K562 (cell line): ENCODE measurements at regions not wholly inside any gene's neighbourhood (a gene's known extent, or its start where the extent isn't known, plus 50 kb on each side); places are given as distances from the start of the nearest gene placed in this dataset.

Experiments
- ATAC-seq: fragments of 200-7000 bp; cut with Tn5 transposase; 3 replicates; pipeline ENCODE4 v1.9.1; 2020; ENCODE audit warnings: moderate library complexity
- BruUV-seq: library from RNA; stranded (reverse); fragments of 400-500 nt; replicated peaks from 2 replicates; lab custom pipeline; 2021; lab: Mats Ljungman, UMichigan
- CTCF ChIA-PET: fragments of 300-600 bp; formaldehyde crosslinking; extraction: SDS; loops from one replicate; lab custom pipeline; 2021; ENCODE audit warnings: low intra/inter-chr PET ratio; lab: Yijun Ruan, JAX
- POLR2A ChIA-PET: fragments of 300-600, 350-650 bp; sonication (Branson Sonifier 250); formaldehyde crosslinking; extraction: SDS; loops from one replicate; lab custom pipeline; 2021; ENCODE audit warnings: antibody characterized with exemption, inconsistent platforms; lab: Yijun Ruan, JAX
- DNase-seq, 4 experiments: peaks; one replicate each; pipeline versions ENCODE4 v3.0.0 to v3.0.0-alpha.2; 2011 to 2018; ENCODE audit warnings: low spot score in 3 of 4, mixed read lengths in 3 of 4; ENCODE audit errors: extremely low read depth in 1 of 4
- FAIRE-seq: peaks from 2 replicates; lab custom pipeline; 2011; peaks lifted over from hg19 to GRCh38; lab: Jason Lieb, UNC
- H2AFZ ChIP-seq: 2 replicates; pipeline ENCODE4 v1.6.0; 2011; ENCODE audit warnings: low read depth, low read length, control low read depth, inconsistent platforms
- H3K27ac ChIP-seq: fragments of 200-600 bp; 3 replicates; pipeline ENCODE4 v1.8.0; 2011; ENCODE audit warnings: low read depth, mild to moderate bottlenecking, control low read depth, inconsistent platforms, low read length, moderate library complexity, mixed read lengths; ENCODE audit errors: extremely low read depth
- H3K27me3 ChIP-seq, 2 experiments: fragments of 300-600 bp in 1 of 2; 2 replicates in 1 of 2; 3 replicates in 1 of 2; pipeline versions ENCODE4 v1.6.0 to v1.8.0; 2011; ENCODE audit warnings: inconsistent platforms in 2 of 2, low read length in 2 of 2, mild to moderate bottlenecking in 1 of 2, mixed read lengths in 1 of 2, moderate library complexity in 1 of 2; ENCODE audit not compliant: control insufficient read depth in 2 of 2, insufficient read depth in 2 of 2
- H3K36me3 ChIP-seq: fragments of 300-600 bp; 3 replicates; pipeline ENCODE4 v1.8.0; 2011; ENCODE audit warnings: mild to moderate bottlenecking, low read length, inconsistent platforms; ENCODE audit not compliant: control insufficient read depth, insufficient read depth
- H3K4me1 ChIP-seq, 2 experiments: fragments of 200-600 bp in 1 of 2; replicated peaks in 1 of 2; 2 replicates in 1 of 2; 3 replicates in 1 of 2; pipeline versions ENCODE4 v1.5.1 to v1.8.0; 2011; ENCODE audit warnings: inconsistent platforms in 2 of 2, low read length in 2 of 2, mild to moderate bottlenecking in 1 of 2, mixed read lengths in 1 of 2, moderate library complexity in 1 of 2; ENCODE audit not compliant: control insufficient read depth in 2 of 2, insufficient read depth in 2 of 2
- H3K4me2 ChIP-seq: 2 replicates; pipeline ENCODE4 v1.6.1; 2011; ENCODE audit warnings: low read length, control low read depth, inconsistent platforms, mixed read lengths; ENCODE audit not compliant: insufficient read depth
- H3K4me3 ChIP-seq: fragments of 200-600 bp; sonication (generic), shearing (Covaris generic); 2 replicates; pipeline ENCODE4 v1.5.1; 2016; ENCODE audit warnings: control low read depth, inconsistent platforms
- H3K79me2 ChIP-seq: fragments of 200-600 bp; 3 replicates; pipeline ENCODE4 v1.8.0; 2011; ENCODE audit warnings: low read length, inconsistent platforms; ENCODE audit not compliant: control insufficient read depth, insufficient read depth
- H3K9ac ChIP-seq, 2 experiments: 2 replicates each; pipeline versions ENCODE4 v1.6.0 to v1.6.1; 2011; ENCODE audit warnings: low read depth in 2 of 2, low read length in 2 of 2, control low read depth in 1 of 2, inconsistent platforms in 1 of 2, mild to moderate bottlenecking in 1 of 2, mixed read lengths in 1 of 2; ENCODE audit not compliant: insufficient read depth in 1 of 2
- H3K9me1 ChIP-seq: one replicate; pipeline ENCODE4 v1.6.0; 2011; ENCODE audit warnings: inconsistent platforms, mild to moderate bottlenecking, low read length, moderate library complexity; ENCODE audit not compliant: control insufficient read depth, insufficient read depth
- H3K9me3 ChIP-seq: replicated peaks from 2 replicates; pipeline ENCODE4 v1.5.1; 2011; ENCODE audit warnings: low read depth, low read length, inconsistent platforms; ENCODE audit not compliant: control insufficient read depth, insufficient read depth
- H4K20me1 ChIP-seq: replicated peaks from 2 replicates; pipeline ENCODE4 v1.6.1; 2011; ENCODE audit warnings: low read length, inconsistent platforms, mixed read lengths; ENCODE audit not compliant: control insufficient read depth, insufficient read depth
- ATF3 ChIP-seq, 2 experiments: fragments of 450-650 bp in 1 of 2; sonication (generic) in 1 of 2; formaldehyde crosslinking in 1 of 2; IDR thresholded peaks in 1 of 2; conservative IDR thresholded peaks in 1 of 2; 2 replicates each; pipeline versions ENCODE4 v1.6.1 to v1.8.1; 2016 to 2023; ENCODE audit warnings: mild to moderate bottlenecking in 2 of 2, moderate library complexity in 2 of 2, inconsistent platforms in 1 of 2, missing genetic modification reagents in 1 of 2
- BDP1 ChIP-seq: IDR thresholded peaks from 3 replicates; pipeline ENCODE4 v1.6.1; 2011; ENCODE audit not compliant: insufficient read length, insufficient read depth
- CSDE1 ChIP-seq, 2 experiments: fragments of 450-650 bp; IDR thresholded peaks; 2 replicates each; pipeline ENCODE4 v1.6.1; 2016; ENCODE audit warnings: mild to moderate bottlenecking in 1 of 2
- ESRRA ChIP-seq: fragments of 450-650 bp; IDR thresholded peaks from 2 replicates; pipeline ENCODE4 v1.6.1; 2014; ENCODE audit warnings: low read depth, mild to moderate bottlenecking, moderate library complexity, borderline replicate concordance
- MAFK ChIP-seq: IDR thresholded peaks from 2 replicates; pipeline ENCODE4 v1.6.1; 2011; ENCODE audit warnings: low read length, improper control_type of control experiment
- MCM7 ChIP-seq, 2 experiments: fragments of 450-650 bp; IDR thresholded peaks; 2 replicates each; pipeline ENCODE4 v1.6.1; 2016 to 2018
- MECOM ChIP-seq: fragments of 250-450 bp; sonication (Bioruptor Pico); IDR thresholded peaks from 2 replicates; pipeline ENCODE4 v1.8.0; 2022; ENCODE audit warnings: inconsistent platforms
- NKRF ChIP-seq: fragments of 450-650 bp; IDR thresholded peaks from 2 replicates; pipeline ENCODE4 v1.6.1; 2016; ENCODE audit warnings: borderline replicate concordance
- SMAD2 ChIP-seq: fragments of 150-350 bp; IDR thresholded peaks from 2 replicates; pipeline ENCODE4 v1.6.1; 2014; ENCODE audit warnings: low read depth, mild to moderate bottlenecking, low read length
- UBTF ChIP-seq, 2 experiments: IDR thresholded peaks; 2 replicates each; pipeline ENCODE4 v1.6.1; 2012; ENCODE audit warnings: improper control_type of control experiment in 2 of 2, low read depth in 2 of 2, low read length in 2 of 2, borderline replicate concordance in 1 of 2
- VEZF1 ChIP-seq: fragments of 200-800 bp; sonication (Bioruptor generic); IDR thresholded peaks from 2 replicates; pipeline ENCODE4 v1.6.1; 2017; ENCODE audit warnings: missing genetic modification characterization, missing compliant biosample characterization
- XRCC3 ChIP-seq: fragments of 450-650 bp; IDR thresholded peaks from 2 replicates; pipeline ENCODE4 v1.6.1; 2017; ENCODE audit warnings: mild to moderate bottlenecking, moderate library complexity
- ZBTB1 ChIP-seq: sonication (generic); formaldehyde crosslinking; IDR thresholded peaks from 2 replicates; pipeline ENCODE4 v1.8.1; 2023; ENCODE audit warnings: missing genetic modification reagents, low read depth, mild to moderate bottlenecking, borderline replicate concordance
- ZEB2 ChIP-seq: fragments of 450-650 bp; IDR thresholded peaks from 2 replicates; pipeline ENCODE4 v1.6.1; 2016
- ZFX ChIP-seq: sonication (generic); formaldehyde crosslinking; IDR thresholded peaks from 2 replicates; pipeline ENCODE4 v1.8.0; 2022; ENCODE audit warnings: mild to moderate bottlenecking, missing genetic modification reagents, moderate library complexity
- ZNF146 ChIP-seq: IDR thresholded peaks from one replicate; pipeline ENCODE4 v1.6.1; 2018; ENCODE audit warnings: missing compliant biosample characterization; ENCODE audit not compliant: unreplicated experiment
- ZNF444 ChIP-seq: fragments of 250-450 bp; sonication (Bioruptor Pico); IDR thresholded peaks from 2 replicates; pipeline ENCODE4 v1.4.0; 2020; ENCODE audit warnings: mild to moderate bottlenecking, moderate library complexity
- ZNF668 ChIP-seq: fragments of 250-450 bp; sonication (Bioruptor Pico); IDR thresholded peaks from 2 replicates; pipeline ENCODE4 v1.8.0; 2022; ENCODE audit warnings: mild to moderate bottlenecking, inconsistent platforms
- WGBS: fragments of 100-300 bp; shearing (Covaris generic); methylation state at CpG from one replicate; pipeline ENCODE4 v1.1.6; 2016; ENCODE audit warnings: low coverage, mixed read lengths; ENCODE audit not compliant: insufficient coverage; ENCODE audit errors: missing lambda C conversion rate; 5-methylcytosine and 5-hydroxymethylcytosine counted together
- in situ Hi-C: fragments of 300-500 bp; cut with MboI; formaldehyde crosslinking; loops from 4 replicates; pipeline ENCODE4 v1.15.0; 2018; ENCODE audit warnings: inconsistent platforms, mixed read lengths
- intact Hi-C: fragments of 100-400 bp; cut with micrococcal nuclease; formaldehyde crosslinking; loops from 2 replicates; pipeline ENCODE4 v1.14.2; 2022

GRCh38 chr4:66855956-66856355, 689.3 kb downstream of the CENPC start:
- intact Hi-C loops = no loop called here
- POLR2A ChIA-PET = no interaction called here
- no peak for FAIRE-seq
- Histone ChIP-seq H3K27me3 (no peaks in the 10 kb centered on the region), H2AFZ (no peak overlapping the region), H3K4me3 (no peak overlapping the region), H3K9ac (no peak overlapping the region), H3K79me2 (no peaks in the 10 kb centered on the region), H3K36me3 (no peaks in the 10 kb centered on the region), H3K4me2 (no peak overlapping the region), H3K9me1 (no peaks in the 10 kb centered on the region), H4K20me1 (no peaks in the 10 kb centered on the region), H3K27ac (no peak overlapping the region), H3K9me3 (no peaks in the 10 kb centered on the region; the same call in 1 of the 2 replicates), H3K4me1 (no peaks in the 10 kb centered on the region)
- BruUV-seq = no TSS peak
- TF ChIP-seq MECOM = no peak
- TF ChIP-seq ZBTB1 (CRISPR knock-in tag) = no peak
- TF ChIP-seq BDP1 = no peak
- no peak for TF ChIP-seq ESRRA
- no peak for TF ChIP-seq ZFX (CRISPR knock-in tag)
- no peak for TF ChIP-seq UBTF (IDR thresholded peaks at IDR 0.05; ENCODE audit: borderline replicate concordance in 1 of 2, low read depth in 2 of 2, low read length in 2 of 2)
- TF ChIP-seq XRCC3 = no peak
- TF ChIP-seq ATF3 (IDR thresholded peaks at IDR 0.05) = no peak
- no peak for TF ChIP-seq ATF3 (CRISPR knock-in tag; conservative IDR thresholded peaks at IDR 0.05)
- no peak for TF ChIP-seq CSDE1 (IDR thresholded peaks at IDR 0.05)
- TF ChIP-seq ZNF444 (CRISPR knock-in tag) = no peak
- TF ChIP-seq ZEB2 = no peak
- no peak for TF ChIP-seq MAFK
- TF ChIP-seq ZNF668 (CRISPR knock-in tag) = no peak
- no peak for TF ChIP-seq MCM7 (IDR thresholded peaks at IDR 0.05)
- TF ChIP-seq SMAD2 = no peak
- no peak for TF ChIP-seq NKRF
- TF ChIP-seq VEZF1 = no peak
- TF ChIP-seq ZNF146 (CRISPR knock-in tag) = no peak
- 0% methylated on average over 1 of the region's 1 CpG for WGBS
- in situ Hi-C loops = no loop called here
- CTCF ChIA-PET = no interaction called here
- DNase-seq = no peak
- ATAC-seq = no peak
